CD14-positive monocyte (primary cell): ENCODE measurements at regions not wholly inside any gene's neighbourhood (a gene's known extent, or its start where the extent isn't known, plus 50 kb on each side); places are given as distances from the start of the nearest gene placed in this dataset.

Source experiments
- DNase-seq, 3 donors: peaks; one replicate each; pipeline ENCODE4 v3.0.0-alpha.2; 2011 to 2022
- H2AFZ ChIP-seq: 2 replicates; pipeline ENCODE4 v1.6.0; 2012; ENCODE audit warnings: mild to moderate bottlenecking, low read depth, low read length, inconsistent platforms; ENCODE audit not compliant: insufficient read depth, poor library complexity, severe bottlenecking
- H3K27ac ChIP-seq, 2 donors: 1 replicate in 1 of 2; 2 replicates in 1 of 2; pipeline ENCODE4 v1.5.1; 2012 to 2013; ENCODE audit warnings: low read length in 2 of 2, control low read depth in 1 of 2, inconsistent platforms in 1 of 2, low read depth in 1 of 2, mild to moderate bottlenecking in 1 of 2
- H3K27me3 ChIP-seq, 2 donors: one replicate each; pipeline versions ENCODE4 v1.6.0 to v1.6.1; 2011 to 2013; ENCODE audit warnings: low read length in 2 of 2; ENCODE audit not compliant: control insufficient read depth in 2 of 2, insufficient read depth in 2 of 2
- H3K36me3 ChIP-seq, 2 donors: replicated peaks in 1 of 2; 1 replicate in 1 of 2; 2 replicates in 1 of 2; pipeline versions ENCODE4 v1.5.1 to v1.6.1; 2012 to 2013; ENCODE audit warnings: low read length in 2 of 2, control low read depth in 1 of 2, inconsistent platforms in 1 of 2, mild to moderate bottlenecking in 1 of 2; ENCODE audit not compliant: insufficient read depth in 2 of 2, control insufficient read depth in 1 of 2
- H3K4me1 ChIP-seq, 2 donors: 1 replicate in 1 of 2; 2 replicates in 1 of 2; pipeline versions ENCODE4 v1.5.1 to v1.6.1; 2012 to 2013; ENCODE audit warnings: low read length in 2 of 2, control low read depth in 1 of 2, inconsistent platforms in 1 of 2, mild to moderate bottlenecking in 1 of 2, moderate library complexity in 1 of 2; ENCODE audit not compliant: insufficient read depth in 2 of 2, control insufficient read depth in 1 of 2
- H3K4me2 ChIP-seq: replicated peaks from 2 replicates; pipeline ENCODE3; 2012; ENCODE audit warnings: low read length, moderate library complexity, mild to moderate bottlenecking; ENCODE audit not compliant: poor library complexity, severe bottlenecking; ENCODE audit errors: extremely low read depth
- H3K4me3 ChIP-seq, 3 experiments: fragments of 200-600 bp in 1 of 3; sonication (generic) in 1 of 3; replicated peaks in 1 of 3; 1 replicate in 2 of 3; 2 replicates in 1 of 3; pipeline ENCODE4 v1.5.1; 2011 to 2013; ENCODE audit warnings: low read length in 3 of 3, mild to moderate bottlenecking in 3 of 3, control low read depth in 2 of 3, low read depth in 2 of 3, inconsistent platforms in 1 of 3, moderate library complexity in 1 of 3
- H3K79me2 ChIP-seq: 2 replicates; pipeline ENCODE4 v1.6.0; 2012; ENCODE audit warnings: mild to moderate bottlenecking, control low read depth, inconsistent platforms, low read length, moderate library complexity; ENCODE audit not compliant: insufficient read depth
- H3K9ac ChIP-seq: 2 replicates; pipeline ENCODE4 v1.6.0; 2017; ENCODE audit warnings: low read length, mild to moderate bottlenecking; ENCODE audit not compliant: insufficient read depth, poor library complexity, severe bottlenecking
- H3K9me3 ChIP-seq, 2 donors: replicated peaks in 1 of 2; 1 replicate in 1 of 2; 2 replicates in 1 of 2; pipeline versions ENCODE4 v1.5.1 to v1.6.1; 2012 to 2013; ENCODE audit warnings: low read length in 2 of 2, control low read depth in 1 of 2; ENCODE audit not compliant: control insufficient read depth in 1 of 2, insufficient read depth in 1 of 2
- H4K20me1 ChIP-seq: 2 replicates; pipeline ENCODE4 v1.6.0; 2012; ENCODE audit warnings: mild to moderate bottlenecking, low read length, control low read depth, moderate library complexity; ENCODE audit not compliant: insufficient read depth
- H3K27ac Mint-ChIP-seq, 7 donors: one replicate each; pipeline ENCODE4 v1.8.0; 2020; ENCODE audit warnings: mild to moderate bottlenecking in 7 of 7, mixed read lengths in 7 of 7, moderate library complexity in 6 of 7, inconsistent platforms in 2 of 7
- H3K27me3 Mint-ChIP-seq, 3 donors: one replicate each; pipeline ENCODE4 v1.8.0; 2021 to 2022; ENCODE audit warnings: low read depth in 3 of 3, mild to moderate bottlenecking in 3 of 3, mixed read lengths in 3 of 3, moderate library complexity in 3 of 3, inconsistent platforms in 1 of 3
- H3K36me3 Mint-ChIP-seq, 2 donors: one replicate each; pipeline ENCODE4 v1.8.0; 2020; ENCODE audit warnings: mixed read lengths in 2 of 2, inconsistent platforms in 1 of 2, mild to moderate bottlenecking in 1 of 2
- H3K4me1 Mint-ChIP-seq: one replicate; pipeline ENCODE4 v1.8.0; 2020; ENCODE audit warnings: mild to moderate bottlenecking, mixed read lengths
- H3K4me3 Mint-ChIP-seq, 2 donors: one replicate each; pipeline ENCODE4 v1.8.0; 2020; ENCODE audit warnings: mild to moderate bottlenecking in 2 of 2, mixed read lengths in 2 of 2, moderate library complexity in 1 of 2
- H3K9me3 Mint-ChIP-seq, 7 donors: one replicate each; pipeline ENCODE4 v1.8.0; 2020 to 2022; ENCODE audit warnings: mixed read lengths in 7 of 7, mild to moderate bottlenecking in 6 of 7, moderate library complexity in 6 of 7, inconsistent platforms in 2 of 7
- CTCF ChIP-seq: fragments of 200-600 bp; IDR thresholded peaks from one replicate; pipeline ENCODE4 v1.8.0; 2022; ENCODE audit warnings: antibody characterized with exemption, mild to moderate bottlenecking
- WGBS: methylation state at CpG from one replicate; pipeline ENCODE4 v1.1.5; 2013; ENCODE audit warnings: missing lambda C conversion rate; ENCODE audit not compliant: insufficient coverage; 5-methylcytosine and 5-hydroxymethylcytosine counted together
- intact Hi-C, 2 donors: fragments of 100-400 bp; cut with micrococcal nuclease; formaldehyde crosslinking; loops; one replicate each; pipeline versions ENCODE4 v1.15.0 to v1.15.1; 2023

- H2AFZ ChIP-seq, result no peak overlapping the region
- WGBS, result 100% methylated on average over 1 of the region's 3 CpGs
- H3K79me2 ChIP-seq, result no peaks in the 10 kb centered on the region
- Mint-ChIP-seq H3K36me3 (no peaks in the 10 kb centered on the region), H3K27me3 (peaks cover 0 to 4% (median 2%) of the 10 kb centered on the region in 3 donors), H3K4me1 (no peaks in the 10 kb centered on the region), H3K9me3 (peaks cover 0 to 3% (median 0%) of the 10 kb centered on the region in 7 donors), H3K4me3 (no peak overlapping the region), H3K27ac (no peak overlapping the region)
- H3K36me3 ChIP-seq, result no peaks in the 10 kb centered on the region
- intact Hi-C loops, result no loop called here
- TF ChIP-seq CTCF, result no peak
- no peaks in the 10 kb centered on the region for H3K4me1 ChIP-seq
- no peak overlapping the region for H3K4me2 ChIP-seq
- DNase-seq, result no peak
- no peaks in the 10 kb centered on the region for H3K27me3 ChIP-seq
- no peak overlapping the region for H3K9ac ChIP-seq
- H3K9me3 ChIP-seq, result no peaks in the 10 kb centered on the region
- no peak overlapping the region for H3K27ac ChIP-seq
- H3K4me3 ChIP-seq, result no peak overlapping the region
- no peaks in the 10 kb centered on the region for H4K20me1 ChIP-seq
These were observed 400.2 kb upstream of the RORA start for GRCh38 chr15:61629269-61629668.

GRCh38 chr15:61624950-61625349 lies 395.8 kb upstream of the RORA start:
- H3K9me3 Mint-ChIP-seq, result peaks cover 0 to 3% (median 0%) of the 10 kb centered on the region in 7 donors
- no peak overlapping the region for H2AFZ ChIP-seq
- H3K4me3 Mint-ChIP-seq, result no peak overlapping the region
- H3K27ac ChIP-seq, result no peak overlapping the region
- TF ChIP-seq CTCF, result no peak
- H3K9ac ChIP-seq, result no peak overlapping the region
- H3K4me1 Mint-ChIP-seq, result no peaks in the 10 kb centered on the region
- H3K79me2 ChIP-seq, result no peaks in the 10 kb centered on the region
- no peaks in the 10 kb centered on the region for H4K20me1 ChIP-seq
- H3K36me3 Mint-ChIP-seq, result no peaks in the 10 kb centered on the region
- H3K4me3 ChIP-seq, result no peak overlapping the region
- peaks cover 0 to 4% (median 1%) of the 10 kb centered on the region in 3 donors for H3K27me3 Mint-ChIP-seq
- no peaks in the 10 kb centered on the region for H3K36me3 ChIP-seq
- no peaks in the 10 kb centered on the region for H3K9me3 ChIP-seq
- no peak for DNase-seq
- H3K4me1 ChIP-seq, result no peaks in the 10 kb centered on the region
- H3K4me2 ChIP-seq, result no peak overlapping the region
- no peak overlapping the region for H3K27ac Mint-ChIP-seq
- H3K27me3 ChIP-seq, result no peaks in the 10 kb centered on the region
- no CpG with 5 or more reads among the region's 7 CpGs for WGBS
- intact Hi-C loops, result no loop called here
